ENCODE measurements at regions not wholly inside any gene's neighbourhood (a gene's known extent, or its start where the extent isn't known, plus 50 kb on each side); places are given as distances from the start of the nearest gene placed in this dataset.

DNA sequence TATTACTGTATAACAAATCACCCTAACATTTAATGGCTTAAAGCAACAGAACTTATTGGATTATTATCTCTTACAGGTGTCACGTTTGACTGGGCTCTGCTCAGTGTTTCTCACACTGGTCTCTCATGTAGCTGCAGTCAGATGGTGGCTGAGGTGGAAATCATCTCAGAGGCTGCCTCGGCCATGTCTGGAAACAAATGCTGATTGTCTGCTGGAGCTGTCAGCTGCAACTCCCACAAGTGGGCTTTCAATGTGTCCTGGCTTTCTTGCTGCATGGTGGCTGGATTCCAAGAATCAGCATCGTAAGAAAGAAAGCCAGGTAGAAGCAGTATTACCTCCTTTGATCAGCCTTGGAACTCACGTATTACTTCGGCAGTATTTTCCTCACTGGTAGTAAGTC lies 277.6 kb downstream of the SPANXN1 start:
- Histone ChIP-seq H3K27ac (no peak overlapping the region), H3K9me3 (no peaks in the 10 kb centered on the region), H3K4me3 (no peak overlapping the region), H3K36me3 (no peaks in the 10 kb centered on the region), H3K4me1 (no peaks in the 10 kb centered on the region), H3K27me3 (no peaks in the 10 kb centered on the region)
- no peak for TF ChIP-seq POLR2A (IDR thresholded peaks at IDR 0.05)
- TF ChIP-seq, protein P1, sequence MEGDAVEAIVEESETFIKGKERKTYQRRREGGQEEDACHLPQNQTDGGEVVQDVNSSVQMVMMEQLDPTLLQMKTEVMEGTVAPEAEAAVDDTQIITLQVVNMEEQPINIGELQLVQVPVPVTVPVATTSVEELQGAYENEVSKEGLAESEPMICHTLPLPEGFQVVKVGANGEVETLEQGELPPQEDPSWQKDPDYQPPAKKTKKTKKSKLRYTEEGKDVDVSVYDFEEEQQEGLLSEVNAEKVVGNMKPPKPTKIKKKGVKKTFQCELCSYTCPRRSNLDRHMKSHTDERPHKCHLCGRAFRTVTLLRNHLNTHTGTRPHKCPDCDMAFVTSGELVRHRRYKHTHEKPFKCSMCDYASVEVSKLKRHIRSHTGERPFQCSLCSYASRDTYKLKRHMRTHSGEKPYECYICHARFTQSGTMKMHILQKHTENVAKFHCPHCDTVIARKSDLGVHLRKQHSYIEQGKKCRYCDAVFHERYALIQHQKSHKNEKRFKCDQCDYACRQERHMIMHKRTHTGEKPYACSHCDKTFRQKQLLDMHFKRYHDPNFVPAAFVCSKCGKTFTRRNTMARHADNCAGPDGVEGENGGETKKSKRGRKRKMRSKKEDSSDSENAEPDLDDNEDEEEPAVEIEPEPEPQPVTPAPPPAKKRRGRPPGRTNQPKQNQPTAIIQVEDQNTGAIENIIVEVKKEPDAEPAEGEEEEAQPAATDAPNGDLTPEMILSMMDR (IDR thresholded peaks at IDR 0.05) = no peak
- 63 to 76% methylated on average over 1 to 5 of the region's 5 CpGs for WGBS, 2 donors
- intact Hi-C loops (cut with DNase I) = no loop called here
- no peak for DNase-seq

DNA sequence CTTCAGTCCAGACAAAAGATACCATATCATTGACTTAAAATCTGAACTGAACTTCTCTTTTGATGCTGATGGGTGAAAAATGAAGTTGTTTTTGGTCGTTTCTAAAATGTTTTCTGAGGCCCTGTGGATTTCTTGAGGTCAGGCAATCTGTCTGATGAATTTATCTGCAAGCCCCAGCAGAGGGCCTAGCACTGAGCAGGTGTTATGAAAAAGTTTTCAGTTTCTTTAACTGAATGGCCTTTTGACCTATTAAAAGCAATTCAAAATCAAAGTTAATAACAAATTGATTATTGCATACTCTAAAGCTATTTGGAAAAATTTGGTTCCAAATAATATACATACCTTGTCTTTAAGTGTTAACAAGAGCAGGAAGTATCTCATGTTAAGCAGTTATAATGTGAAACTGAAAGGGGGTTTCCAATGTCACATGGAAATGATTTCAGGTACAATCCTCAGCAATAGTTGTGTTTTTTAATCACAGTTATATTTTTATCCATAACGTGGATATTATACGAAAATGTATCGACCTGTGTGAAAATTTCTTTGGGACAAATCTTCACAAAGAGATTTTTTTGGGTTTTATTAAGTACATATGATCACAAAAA lies 285.0 kb downstream of the SPANXN1 start:
- H3K27me3 ChIP-seq = no peaks in the 10 kb centered on the region
- no peaks in the 10 kb centered on the region for H3K36me3 ChIP-seq
- 51 to 54% methylated on average over 4 of the region's 4 CpGs for WGBS, 2 donors
- H3K9me3 ChIP-seq = no peaks in the 10 kb centered on the region
- intact Hi-C loops (cut with DNase I) = no loop called here
- no peaks in the 10 kb centered on the region for H3K4me1 ChIP-seq
- H3K4me3 ChIP-seq = no peak overlapping the region
- no peak for DNase-seq
- TF ChIP-seq, protein P1 (IDR thresholded peaks at IDR 0.05) = no peak
- TF ChIP-seq POLR2A (IDR thresholded peaks at IDR 0.05) = no peak
- H3K27ac ChIP-seq = no peak overlapping the region

DNA sequence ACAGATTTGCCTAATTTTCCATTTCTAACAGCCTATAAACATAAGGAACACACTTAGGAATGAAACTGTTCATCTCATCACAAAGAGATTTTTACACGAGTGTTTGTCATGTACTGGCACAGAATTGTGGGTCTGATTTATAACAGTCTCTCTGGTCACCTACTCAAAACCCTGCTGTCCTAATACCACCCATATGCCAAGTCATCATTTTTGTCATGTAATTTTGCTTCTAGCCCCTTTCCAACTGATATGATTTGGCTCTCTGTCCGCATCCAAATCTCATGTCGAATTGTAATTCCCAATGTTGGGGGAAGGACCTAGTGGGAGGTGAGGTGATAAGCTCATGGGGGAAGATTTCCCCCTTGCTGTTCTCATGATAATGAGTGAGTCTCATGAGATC lies 284.1 kb upstream of the SLITRK2 start:
- H3K9me3 ChIP-seq = no peaks in the 10 kb centered on the region
- DNase-seq = no peak
- no peak overlapping the region for H3K27ac ChIP-seq
- H3K27me3 ChIP-seq = no peaks in the 10 kb centered on the region
- no peak overlapping the region for H3K4me3 ChIP-seq
- TF ChIP-seq, protein P1 (IDR thresholded peaks at IDR 0.05) = no peak
- no peak for TF ChIP-seq POLR2A (IDR thresholded peaks at IDR 0.05)
- 87 to 92% methylated on average over 1 to 3 of the region's 3 CpGs for WGBS, 2 donors
- no peaks in the 10 kb centered on the region for H3K4me1 ChIP-seq
- H3K36me3 ChIP-seq = no peaks in the 10 kb centered on the region
- intact Hi-C loops (cut with DNase I) = no loop called here

DNA sequence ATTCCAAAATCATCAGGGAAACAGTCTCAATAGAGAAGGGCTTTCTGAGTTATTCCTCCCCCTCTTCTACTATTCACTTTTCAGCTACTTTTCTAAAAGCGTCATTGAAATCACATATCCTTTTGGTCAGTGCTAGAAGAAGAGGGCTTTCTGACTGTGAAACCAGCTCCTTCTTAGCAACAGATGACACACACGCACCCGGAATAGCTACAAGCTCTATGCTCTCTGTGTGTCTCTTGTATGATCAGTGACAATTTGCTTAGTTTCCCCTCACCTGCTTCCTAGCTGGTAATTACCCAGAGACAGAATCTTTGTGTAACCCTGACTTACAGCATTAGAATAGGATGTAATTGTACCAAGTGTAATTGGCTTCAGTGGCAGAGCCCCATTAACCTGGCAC lies 268.1 kb upstream of the SLITRK2 start:
- Histone ChIP-seq H3K27me3 (no peaks in the 10 kb centered on the region), H3K4me3 (no peak overlapping the region), H3K27ac (no peak overlapping the region), H3K4me1 (no peaks in the 10 kb centered on the region), H3K36me3 (no peaks in the 10 kb centered on the region), H3K9me3 (no peaks in the 10 kb centered on the region)
- no peak for TF ChIP-seq POLR2A (IDR thresholded peaks at IDR 0.05)
- TF ChIP-seq, protein P1 (IDR thresholded peaks at IDR 0.05) = no peak
- 69 to 83% methylated on average over 1 to 3 of the region's 3 CpGs for WGBS, 2 donors
- no peak for DNase-seq
- intact Hi-C loops (cut with DNase I) = no loop called here

DNA sequence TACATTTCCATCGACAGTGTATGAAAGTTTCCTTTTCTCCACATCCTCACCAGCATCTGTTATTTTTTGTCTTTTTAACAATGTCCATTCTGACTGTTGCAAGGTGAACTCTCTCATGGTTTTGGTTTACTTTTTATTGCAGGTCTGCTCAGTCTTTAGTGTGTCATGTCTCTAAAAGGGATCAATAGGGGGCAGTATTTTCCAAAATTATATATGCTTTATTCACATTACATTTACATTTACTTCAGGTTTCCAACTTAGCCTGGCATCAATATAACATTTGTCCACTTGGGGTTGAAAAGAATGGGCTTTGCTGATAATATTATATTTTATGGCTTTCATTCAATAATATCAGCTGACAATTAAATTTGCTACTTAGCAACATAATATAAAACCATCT lies 265.0 kb upstream of the SLITRK2 start:
- 38 to 39% methylated on average over 1 of the region's 1 CpG for WGBS, 2 donors
- intact Hi-C loops (cut with DNase I) = no loop called here

More for the DNA sequence above, 265.0 kb upstream of the SLITRK2 start:
- H3K4me3 ChIP-seq = no peak overlapping the region
- no peaks in the 10 kb centered on the region for H3K27me3 ChIP-seq
- no peaks in the 10 kb centered on the region for H3K9me3 ChIP-seq
- no peak overlapping the region for H3K27ac ChIP-seq
- no peak for DNase-seq
- no peaks in the 10 kb centered on the region for H3K36me3 ChIP-seq
- H3K4me1 ChIP-seq = no peaks in the 10 kb centered on the region
- TF ChIP-seq POLR2A (IDR thresholded peaks at IDR 0.05) = no peak
- TF ChIP-seq, protein P1 (IDR thresholded peaks at IDR 0.05) = no peak

All from esophagus squamous epithelium (tissue), 5 donors.